GM21528 (cell line): ENCODE measurements at regions not wholly inside any gene's neighbourhood (a gene's known extent, or its start where the extent isn't known, plus 50 kb on each side); places are given as distances from the start of the nearest gene placed in this dataset.
"Not testable (repeated sequence)": the region's sequence is repeated elsewhere in the genome, so short reads cannot be mapped to it uniquely, and the experiment has no call there.

Source experiments
- ATAC-seq: cut with Tn5 transposase; IDR thresholded peaks from one replicate; pipeline ENCODE4 v1.9.1; 2021; ENCODE audit warnings: mild to moderate bottlenecking, moderate library complexity; ENCODE audit not compliant: unreplicated experiment, low FRiP score

DNA sequence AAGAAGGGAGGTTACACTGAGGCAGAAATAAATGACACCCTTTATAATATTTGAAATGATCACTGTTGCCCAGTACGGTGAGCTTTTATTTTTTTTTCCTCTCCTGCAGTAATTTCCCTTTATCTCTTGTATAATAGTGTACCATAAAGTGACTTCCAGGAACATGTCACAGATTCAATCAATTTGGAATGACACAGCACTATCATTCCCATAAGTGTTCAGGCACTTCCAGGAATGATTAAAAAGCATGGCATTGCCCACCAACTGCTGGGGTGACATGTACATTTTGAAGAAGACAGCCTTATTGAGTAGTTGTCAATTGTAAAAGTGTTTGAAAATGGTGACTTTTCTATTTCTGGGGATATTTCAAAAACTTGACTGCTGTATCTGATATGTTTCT is 1700.9 kb upstream of the NUDT12 start:
- no peak for ATAC-seq

DNA sequence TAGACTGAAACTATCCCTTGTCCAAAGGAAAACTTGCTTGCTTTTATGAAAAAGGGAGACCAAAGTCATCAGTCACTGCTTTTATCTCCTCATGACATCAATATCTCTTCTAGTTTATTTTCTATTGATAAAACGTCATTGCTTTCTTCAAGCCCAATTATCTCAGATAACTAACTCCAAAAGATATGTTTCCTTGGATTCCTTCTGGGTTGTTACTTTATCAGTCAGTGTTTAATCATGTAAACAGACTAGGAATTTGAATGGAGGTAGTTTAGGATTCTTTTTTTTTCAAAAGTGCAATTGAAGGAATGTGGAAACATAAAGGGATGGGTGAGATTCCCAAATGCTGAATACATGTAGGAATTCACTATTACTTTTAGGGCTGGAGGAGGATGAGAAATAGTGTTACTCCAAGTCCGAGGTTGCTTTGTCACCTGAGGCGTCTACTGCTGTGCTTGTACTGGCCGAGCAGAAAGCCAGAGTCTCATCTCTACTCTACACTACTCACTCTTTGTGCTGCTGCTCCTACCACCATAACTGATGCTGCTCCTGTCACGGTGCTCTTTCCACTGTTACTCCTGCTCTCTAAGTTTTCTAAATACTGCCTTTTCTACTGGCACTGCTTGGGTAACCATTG is 1697.1 kb upstream of the NUDT12 start:
- ATAC-seq, result no peak

DNA sequence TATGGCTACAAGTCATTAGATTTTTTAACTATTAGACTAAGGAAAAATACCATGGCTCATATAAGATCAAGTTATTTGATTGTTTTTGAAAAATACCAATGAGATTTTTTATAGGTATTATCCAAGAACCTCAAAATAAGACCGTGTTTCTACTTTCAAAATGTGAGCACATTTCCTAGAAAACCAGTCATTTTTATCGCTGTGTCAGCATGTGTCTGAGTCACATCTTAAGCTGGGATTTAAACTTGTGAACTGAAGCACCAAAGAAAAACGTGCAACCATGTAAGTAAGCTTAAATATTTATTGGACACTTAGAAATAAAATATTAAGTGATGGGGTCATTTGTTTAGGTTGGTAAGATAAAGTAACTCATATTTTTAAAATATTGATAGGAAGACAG is 1676.0 kb upstream of the NUDT12 start:
- no peak for ATAC-seq

DNA sequence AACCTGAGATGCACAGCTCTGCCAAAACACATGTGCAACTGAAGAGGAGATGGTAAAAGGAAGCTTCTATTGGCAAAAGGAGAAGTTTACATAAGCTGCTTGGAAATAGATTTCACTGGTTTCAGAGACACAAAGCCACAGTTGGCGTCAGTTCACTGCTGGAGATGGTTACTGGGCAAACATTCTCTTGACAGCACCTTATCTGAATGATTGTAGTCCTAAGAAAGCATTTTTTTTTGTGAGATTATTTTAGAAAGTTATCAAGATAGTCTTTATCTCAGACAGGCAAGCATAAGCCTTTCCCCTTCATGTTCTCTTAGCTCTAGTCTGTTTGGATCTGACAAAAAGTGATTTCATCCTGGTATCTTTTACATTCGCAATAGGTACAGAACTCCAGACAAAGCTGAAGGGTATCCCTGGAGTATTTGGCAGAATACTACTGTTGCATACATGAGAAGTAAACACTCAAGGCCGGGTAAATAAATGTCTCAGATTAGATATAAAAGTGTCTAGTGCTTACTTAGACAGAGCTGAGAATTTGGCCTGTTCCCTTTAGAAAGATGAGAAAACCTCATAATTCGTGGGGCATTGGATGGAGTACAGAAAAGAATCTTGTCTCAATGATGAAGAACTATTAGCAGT is 1668.0 kb upstream of the NUDT12 start:
- ATAC-seq, result no peak

DNA sequence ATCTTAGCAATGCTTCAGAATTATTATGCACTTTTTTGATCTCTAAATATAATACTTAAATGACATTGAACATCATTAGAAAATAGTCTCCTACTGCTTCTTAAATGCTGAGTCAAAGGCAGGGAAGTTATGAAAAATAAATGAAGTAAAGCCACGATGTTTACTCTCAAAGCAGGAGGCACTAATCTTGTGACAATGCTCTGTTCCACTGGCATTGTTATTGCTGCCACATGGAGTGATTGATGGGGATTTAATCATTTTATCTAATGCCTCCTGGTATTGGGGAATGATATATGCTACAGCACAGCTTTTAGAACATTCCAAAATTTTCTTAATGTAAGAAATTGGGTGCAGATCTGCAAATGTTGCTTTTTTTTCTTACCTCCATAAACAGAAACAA is 1655.4 kb upstream of the NUDT12 start:
- no peak for ATAC-seq

DNA sequence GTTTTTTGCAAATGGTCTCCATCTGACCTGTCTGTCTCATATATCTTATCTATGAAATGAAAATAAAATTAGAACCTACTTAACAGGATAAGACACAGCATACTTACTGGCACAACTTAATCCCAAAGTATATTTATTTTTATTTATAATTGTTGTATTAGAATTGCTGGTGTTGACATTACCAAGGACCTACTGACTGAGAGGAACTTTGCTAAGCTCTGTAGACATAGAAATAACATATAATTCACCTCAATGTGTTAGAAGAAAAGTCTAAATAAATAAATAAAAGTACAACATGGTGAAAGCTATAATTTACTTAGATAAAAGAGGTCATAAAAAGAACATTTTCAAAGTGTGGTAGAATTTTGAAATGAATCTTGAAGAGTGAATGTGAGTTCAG is 1650.5 kb upstream of the NUDT12 start:
- ATAC-seq, result no peak

DNA sequence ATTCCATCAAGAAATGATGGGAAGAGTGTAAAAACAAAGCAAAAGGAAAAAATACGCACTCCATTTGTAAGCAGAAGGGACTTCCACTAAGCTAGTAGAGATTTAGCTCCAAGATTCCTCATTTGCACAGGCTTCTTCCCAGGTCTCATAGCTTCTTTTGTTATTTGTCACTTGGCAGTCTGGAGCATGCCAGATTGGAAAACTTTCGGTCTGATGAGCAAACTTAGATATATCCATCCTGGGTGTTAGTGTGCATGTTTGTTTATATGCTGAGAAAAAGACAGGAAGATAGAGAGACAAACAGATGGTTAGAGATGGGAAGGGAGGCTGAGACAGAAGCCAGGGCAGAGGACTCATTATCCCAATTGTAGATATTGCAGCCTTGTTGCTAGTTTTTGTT is 1644.5 kb upstream of the NUDT12 start:
- ATAC-seq, result no peak

DNA sequence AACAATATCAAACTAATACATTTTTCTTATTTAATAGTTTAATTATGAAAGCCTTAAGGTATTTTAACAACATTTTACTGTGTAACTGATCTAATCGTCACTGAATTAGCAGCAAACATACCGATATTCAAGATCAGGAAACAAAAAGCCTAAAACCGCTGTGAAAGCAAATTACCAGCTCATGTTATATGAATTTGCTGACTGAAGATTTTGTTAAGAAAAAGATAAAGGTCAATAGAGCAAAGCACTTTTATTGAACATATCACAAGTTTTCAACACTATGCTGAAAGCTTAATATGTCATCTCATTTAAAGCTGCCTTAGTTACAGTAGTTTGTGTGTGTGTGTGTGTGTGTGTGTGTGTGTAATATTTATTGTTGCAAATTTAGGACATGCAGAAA is 1634.9 kb upstream of the NUDT12 start:
- ATAC-seq, result no peak

DNA sequence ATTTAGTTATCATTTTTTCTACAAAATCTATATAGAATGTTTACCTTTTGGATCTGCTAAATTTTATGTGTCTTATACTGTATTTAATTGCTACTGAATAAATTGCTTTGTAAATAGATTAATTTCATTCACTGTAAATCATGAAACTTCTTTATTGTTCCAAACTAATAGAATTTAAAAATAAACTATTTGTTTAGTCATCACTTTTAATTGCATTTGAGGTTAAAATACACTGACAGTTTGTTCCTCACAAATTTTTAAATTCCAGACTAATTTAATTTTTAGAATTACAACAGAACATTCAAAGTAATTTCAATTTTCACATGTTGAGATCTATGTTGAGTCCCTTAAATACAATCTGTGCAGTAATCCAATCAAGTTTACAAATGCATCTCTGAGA is 1633.2 kb upstream of the NUDT12 start:
- no peak for ATAC-seq

DNA sequence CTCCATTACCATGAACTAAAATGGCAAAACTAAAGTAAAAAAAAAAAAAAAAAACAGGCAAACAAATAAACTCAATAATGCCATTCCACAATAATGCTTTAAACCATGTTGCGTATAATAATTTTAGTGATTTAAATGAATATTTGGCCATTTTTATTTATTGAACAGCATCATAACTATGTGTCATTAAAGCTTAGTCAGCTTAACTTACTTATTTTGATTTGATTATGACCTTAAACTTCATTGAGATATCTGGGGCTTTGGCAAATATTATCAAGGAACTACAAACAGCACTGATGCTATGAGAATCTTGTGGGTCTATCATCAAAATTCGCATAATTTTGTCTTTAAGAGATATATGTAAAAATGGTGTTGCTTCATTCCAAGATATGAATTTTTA is 1610.3 kb upstream of the NUDT12 start:
- ATAC-seq, result no peak

DNA sequence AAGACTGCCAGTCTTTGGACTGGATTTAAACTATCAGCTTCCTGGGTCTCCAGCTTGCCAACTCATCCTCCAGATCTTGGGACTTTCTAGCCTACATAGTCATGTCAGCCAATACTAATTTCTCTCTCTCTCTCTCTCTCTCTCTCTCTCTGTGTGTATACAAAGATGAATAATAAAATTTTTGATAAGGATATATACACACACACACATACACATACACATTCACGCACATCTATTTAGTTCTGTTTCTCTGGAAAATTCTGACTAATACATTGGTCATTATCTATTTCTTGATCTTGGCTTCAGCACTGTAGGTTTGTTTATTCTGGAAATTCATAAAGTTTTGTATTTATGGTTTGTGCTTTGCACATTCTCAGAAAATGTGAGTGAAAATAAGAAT is 1606.2 kb upstream of the NUDT12 start:
- no peak for ATAC-seq

DNA sequence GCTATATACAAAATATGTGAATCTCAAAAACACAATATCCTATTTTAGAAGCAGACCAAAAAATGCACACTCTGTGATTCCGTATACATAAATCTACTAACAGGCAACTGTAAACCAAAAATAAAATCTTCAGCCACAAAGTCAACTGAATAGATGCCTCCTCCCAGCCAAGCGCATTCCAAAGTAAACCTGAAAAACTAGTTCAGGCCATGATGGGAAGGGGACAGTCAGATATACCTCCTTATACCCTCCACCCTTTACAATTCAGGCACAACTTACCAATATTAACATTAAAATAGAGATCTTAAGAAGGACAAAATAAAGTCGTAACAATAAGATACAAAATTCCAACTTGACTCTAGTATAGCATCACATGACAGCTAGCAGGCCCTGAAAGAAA is 1604.5 kb upstream of the NUDT12 start:
- no peak for ATAC-seq

DNA sequence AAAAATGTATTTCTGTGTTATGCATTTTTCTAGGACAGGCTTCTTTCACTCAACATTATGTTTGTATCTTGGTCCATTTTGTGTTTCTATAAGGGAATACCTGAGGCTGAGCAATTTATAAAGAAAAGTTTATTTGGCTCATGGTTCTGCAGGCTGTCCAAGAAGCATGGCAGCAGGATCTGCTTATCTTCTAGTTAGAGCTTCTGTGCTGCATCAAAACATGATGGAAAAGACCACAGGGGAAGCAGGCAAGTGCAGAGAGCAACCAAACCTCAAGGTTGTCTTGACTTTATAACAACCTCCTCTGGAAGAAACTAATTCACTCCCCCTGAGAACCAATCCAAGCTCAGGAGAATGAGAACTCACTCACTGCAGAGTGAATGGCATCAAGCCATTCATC is 1601.0 kb upstream of the NUDT12 start:
- no peak for ATAC-seq

DNA sequence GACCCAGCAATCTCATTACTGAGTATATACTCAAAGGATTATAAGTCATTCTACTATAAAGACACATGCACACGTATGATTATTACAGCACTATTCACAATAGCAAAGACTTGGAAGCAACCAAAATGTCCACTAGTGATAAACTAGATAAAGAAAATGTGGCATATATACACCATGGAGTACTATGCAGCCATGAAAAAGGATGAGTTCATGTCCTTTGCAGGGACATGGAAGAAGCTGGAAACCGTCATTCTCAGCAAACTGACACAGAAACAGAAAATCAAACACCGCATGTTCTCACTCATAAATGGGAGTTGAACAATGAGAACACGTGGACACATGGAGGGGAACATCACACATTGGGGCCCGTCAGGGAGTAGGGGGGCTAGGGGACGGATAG is 1600.0 kb upstream of the NUDT12 start:
- ATAC-seq, result not testable (repeated sequence)

DNA sequence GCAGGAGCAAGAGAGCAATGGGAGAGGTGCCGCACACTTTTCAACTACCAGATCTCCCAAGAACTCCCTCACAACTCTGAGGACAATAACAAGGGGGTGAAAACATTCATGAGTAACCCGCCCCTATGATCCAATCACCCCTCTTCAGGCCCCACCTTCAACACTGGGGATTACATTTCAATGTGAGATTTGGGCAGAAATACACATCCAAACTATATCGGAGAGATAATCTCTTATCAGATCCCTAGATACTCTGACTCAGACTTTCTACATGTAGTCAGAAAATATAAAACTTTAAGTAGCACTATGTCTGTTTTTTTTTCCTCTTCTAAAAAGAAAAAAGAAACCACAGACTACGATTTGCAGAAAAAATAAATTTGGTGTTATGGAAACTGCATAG is 1595.9 kb upstream of the NUDT12 start:
- no peak for ATAC-seq

DNA sequence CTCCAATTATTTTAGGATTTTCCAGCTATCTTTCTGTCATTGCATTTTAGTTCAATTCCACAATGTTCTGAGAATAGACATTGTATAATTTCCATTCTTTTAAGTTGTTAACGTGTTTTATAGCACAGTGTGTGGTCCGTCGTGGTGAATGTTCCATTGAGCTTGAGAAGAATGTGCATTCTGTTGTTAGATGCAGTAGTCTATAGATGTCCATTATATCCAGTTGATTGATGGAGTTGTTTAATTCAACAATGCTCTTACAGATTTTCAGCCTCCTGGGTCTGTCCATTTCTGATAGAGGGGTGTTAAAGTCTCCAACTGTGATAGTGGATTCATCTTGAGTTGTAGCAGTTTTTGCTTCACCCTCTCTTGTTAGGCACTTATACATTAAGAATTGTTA is 1587.7 kb upstream of the NUDT12 start:
- no peak for ATAC-seq

DNA sequence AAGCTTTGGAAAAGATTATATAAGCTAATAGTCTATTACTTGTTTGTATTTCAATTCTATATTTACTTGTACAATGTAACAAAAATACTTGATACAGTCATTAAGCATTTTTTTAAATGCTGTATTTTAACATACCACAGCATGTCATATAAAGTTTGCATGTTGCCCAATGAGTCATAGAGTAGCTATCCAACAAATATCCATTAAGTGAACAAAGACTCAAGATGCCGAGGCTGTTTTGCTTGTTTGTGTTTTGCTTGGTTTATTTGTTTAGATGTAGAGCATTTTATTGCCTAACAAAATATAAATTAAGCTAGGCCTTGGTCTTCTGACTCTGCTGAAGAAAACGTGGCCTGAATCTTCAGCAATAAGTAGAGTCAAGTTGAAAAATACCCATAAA is 1584.3 kb upstream of the NUDT12 start:
- ATAC-seq, result no peak

DNA sequence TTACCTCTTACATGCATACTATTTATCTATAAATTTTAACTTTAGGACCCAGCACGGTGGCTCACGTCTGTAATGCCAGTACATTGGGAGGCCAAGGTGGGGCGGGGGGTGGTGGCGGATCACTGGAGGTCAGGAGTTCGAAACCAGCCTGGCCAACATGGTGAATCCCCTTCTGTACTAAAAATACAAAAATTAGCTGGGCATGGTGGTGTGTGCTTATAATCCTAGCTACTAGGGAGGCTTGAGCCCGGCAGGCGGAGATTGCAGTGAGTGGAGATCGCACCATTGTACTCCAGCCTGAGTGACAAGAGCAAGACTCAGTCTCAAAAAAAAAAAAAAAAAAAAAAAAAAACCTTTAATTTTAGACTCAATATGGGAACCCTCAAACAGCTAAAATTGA is 1582.6 kb upstream of the NUDT12 start:
- ATAC-seq, result no peak

DNA sequence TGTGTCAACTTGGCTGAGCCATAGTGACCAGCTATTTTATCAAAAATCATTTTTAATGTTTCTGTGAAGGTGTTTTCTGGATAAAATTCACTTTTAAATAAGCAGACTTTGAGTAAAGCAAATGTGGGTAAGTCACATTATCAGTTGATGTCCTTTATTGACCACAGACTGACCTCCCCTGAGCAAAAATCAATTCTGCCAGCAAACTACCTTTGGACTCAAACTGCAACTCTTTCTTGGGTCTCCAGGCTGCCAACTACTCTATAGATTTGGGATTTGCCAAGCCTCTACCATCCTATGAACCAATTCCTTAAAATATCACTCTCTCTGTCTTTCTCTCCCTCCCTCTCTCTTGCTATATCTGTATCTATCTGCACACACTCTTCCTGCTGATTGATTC is 1571.7 kb upstream of the NUDT12 start:
- no peak for ATAC-seq

DNA sequence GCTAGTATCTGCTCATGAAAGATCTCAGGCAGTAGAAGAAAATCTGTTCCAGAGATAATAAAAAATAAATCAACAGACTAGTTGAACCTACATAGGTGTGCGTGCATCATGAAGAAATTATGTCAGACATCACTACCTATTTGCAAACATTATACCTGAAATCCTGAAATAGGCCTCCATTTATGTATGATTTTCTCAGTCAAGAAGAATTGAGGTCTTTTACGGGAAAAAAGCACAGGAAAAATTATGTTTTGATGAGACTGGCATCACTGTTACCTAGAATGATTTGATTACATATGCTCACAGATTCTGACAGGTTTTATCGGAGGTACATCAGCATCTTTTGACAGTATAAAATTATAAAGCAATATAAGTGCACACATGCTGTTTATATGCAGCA is 1570.5 kb upstream of the NUDT12 start:
- no peak for ATAC-seq

DNA sequence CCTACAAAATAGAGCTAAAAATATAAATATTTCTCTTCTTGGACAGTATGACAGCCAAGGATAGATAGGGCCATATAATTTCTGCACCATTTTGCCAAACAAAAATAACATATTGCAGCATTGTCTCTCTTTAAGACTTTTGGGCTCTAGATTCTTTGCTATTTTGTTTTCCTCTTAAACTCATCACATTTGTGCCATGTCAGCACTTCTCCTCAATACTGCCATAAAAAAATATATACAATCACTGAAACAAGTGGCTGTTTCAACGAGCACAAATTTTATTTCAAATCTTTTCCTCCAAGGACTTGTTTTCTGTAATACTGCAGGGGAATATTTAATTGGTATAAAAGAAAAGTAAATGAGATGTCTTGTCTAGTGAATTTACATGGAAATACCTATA is 1570.0 kb upstream of the NUDT12 start:
- no peak for ATAC-seq

DNA sequence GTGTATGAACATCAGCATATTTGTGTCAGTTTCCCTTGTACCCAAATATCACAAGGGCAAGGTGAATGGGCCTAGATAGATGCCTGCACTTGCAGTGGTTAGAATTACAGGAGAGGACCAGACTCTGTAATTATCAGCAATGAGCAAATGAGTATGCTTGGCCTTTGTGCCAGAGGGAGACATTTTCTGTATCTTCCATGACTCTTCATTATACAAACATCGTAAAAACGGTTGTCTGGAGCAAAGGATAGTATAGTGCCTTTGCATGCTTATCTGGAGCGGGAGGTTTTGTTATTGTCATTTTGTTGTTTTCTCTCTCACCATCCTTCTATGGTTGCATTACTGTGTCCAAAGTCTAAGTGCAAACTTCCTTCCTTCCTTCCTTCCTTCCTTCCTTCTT is 1568.5 kb upstream of the NUDT12 start:
- no peak for ATAC-seq

DNA sequence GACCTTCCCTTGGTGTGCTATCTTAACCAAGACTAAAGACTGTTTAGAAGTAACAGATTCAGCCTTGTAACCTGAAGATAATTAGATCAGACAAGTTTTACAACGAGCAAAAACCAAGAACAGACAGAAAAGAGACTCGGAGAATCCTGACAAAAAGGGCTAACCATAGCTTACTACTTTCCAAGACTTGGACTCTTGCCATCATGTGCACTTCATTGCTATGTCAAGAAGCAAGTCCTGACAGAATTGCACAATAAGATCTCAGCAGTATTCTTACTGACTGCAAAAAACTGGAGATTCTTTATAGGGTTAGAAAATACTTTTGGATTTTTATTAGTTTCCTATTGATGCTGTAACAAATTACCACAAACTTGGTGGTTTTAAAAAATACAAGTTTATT is 1539.0 kb upstream of the NUDT12 start:
- ATAC-seq, result no peak
